Activated CD4-positive, alpha-beta T cell treated with anti-CD3 and anti-CD28 coated beads, Interleukin-2, amount 10 ng/mL, durations not matched to agents 24 days and 14 days (primary cell): ENCODE measurements at regions not wholly inside any gene's neighbourhood (a gene's known extent, or its start where the extent isn't known, plus 50 kb on each side); places are given as distances from the start of the nearest gene placed in this dataset.

ENCODE experiments used
- DNase-seq: peaks from one replicate; pipeline ENCODE4 v3.0.0; 2022
- H3K27ac Mint-ChIP-seq: one replicate; pipeline ENCODE4 v1.8.0; 2022; ENCODE audit warnings: mild to moderate bottlenecking, mixed read lengths
- H3K27me3 Mint-ChIP-seq: one replicate; pipeline ENCODE4 v1.8.0; 2022; ENCODE audit warnings: mixed read lengths
- H3K36me3 Mint-ChIP-seq: one replicate; pipeline ENCODE4 v1.8.0; 2022; ENCODE audit warnings: low read depth, mild to moderate bottlenecking, mixed read lengths
- H3K4me1 Mint-ChIP-seq: one replicate; pipeline ENCODE4 v1.8.0; 2021; ENCODE audit warnings: mixed read lengths
- H3K4me3 Mint-ChIP-seq: one replicate; pipeline ENCODE4 v1.8.0; 2022; ENCODE audit warnings: mild to moderate bottlenecking, moderate library complexity, mixed read lengths
- H3K9me3 Mint-ChIP-seq: one replicate; pipeline ENCODE4 v1.8.0; 2021; ENCODE audit warnings: mixed read lengths
- intact Hi-C: fragments of 100-400 bp; cut with micrococcal nuclease; formaldehyde crosslinking; loops from one replicate; pipeline ENCODE4 v1.15.1; 2023

DNA sequence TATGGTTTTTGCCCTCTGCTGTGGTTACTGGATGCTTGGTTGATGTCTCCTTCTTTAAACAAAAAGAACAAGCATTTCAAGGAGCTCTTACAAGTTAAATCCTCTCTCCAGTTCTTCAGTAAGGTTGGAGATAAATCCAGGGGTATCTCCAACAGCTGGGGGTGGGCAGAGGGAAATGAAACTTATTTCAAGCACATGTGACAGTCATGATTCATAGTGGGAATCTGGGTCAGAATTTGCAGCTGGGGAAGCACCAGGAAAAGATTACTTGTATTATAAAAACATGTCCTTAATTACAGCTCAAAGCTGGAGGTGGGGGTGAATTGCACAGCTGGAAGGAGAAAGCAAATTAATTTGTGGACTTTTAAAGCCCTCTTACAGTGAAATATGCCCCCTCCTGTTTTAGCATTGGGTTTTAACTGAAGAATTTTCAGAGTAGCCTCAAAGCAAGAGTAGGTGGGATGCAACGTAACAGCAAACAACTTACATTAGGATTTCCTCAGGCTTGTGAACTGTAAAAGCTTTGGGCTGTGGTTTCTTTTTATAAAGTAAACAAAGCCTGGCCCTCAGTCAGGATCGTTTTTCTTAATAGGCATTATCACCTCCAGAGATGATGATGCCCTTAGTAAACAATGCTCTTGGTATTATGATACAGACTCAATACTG is 596.4 kb downstream of the NYAP2 start:
- Mint-ChIP-seq H3K4me3 (no peak overlapping the region), H3K4me1 (no peaks in the 10 kb centered on the region)
- DNase-seq, result no peak

DNA sequence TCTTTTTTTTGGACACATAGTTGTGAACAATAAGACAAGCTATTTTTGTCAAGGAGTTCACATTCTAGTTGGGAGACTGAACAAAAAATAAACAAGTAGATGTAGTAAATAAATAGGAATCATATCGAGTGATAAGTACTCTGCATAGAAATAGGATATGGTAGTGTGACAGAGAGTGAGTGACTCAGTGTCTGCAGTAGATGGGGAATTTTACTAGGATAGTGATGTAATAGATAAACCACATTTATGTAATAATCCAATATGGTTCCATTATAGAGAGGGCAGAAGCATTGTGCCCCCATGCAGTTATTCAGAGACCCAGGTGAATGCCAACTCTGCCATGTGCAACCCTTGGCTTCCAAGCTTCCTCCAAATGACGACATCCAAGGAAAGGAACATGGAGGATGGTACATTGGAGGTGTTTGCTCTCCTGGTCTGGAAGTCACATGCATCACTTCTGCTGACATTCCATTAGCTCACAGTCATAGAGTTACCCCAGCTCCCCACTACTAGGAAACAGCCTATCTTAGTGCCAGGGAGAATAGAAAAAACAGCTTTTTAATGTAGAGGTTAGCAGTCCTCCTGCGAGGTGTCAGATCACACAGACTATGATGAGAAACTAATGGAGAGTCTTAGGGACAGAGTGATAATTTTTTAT is 595.4 kb downstream of the NYAP2 start:
- intact Hi-C loops, result loop anchor here (5.0 kb wide), 1 partner anchor 807 kb away; no protein-coding TSS in a partner anchor
- no peak for DNase-seq
- H3K4me1 Mint-ChIP-seq, result no peaks in the 10 kb centered on the region
- H3K36me3 Mint-ChIP-seq, result no peaks in the 10 kb centered on the region
- H3K27ac Mint-ChIP-seq, result no peak overlapping the region
- H3K4me3 Mint-ChIP-seq, result no peak overlapping the region
- no peaks in the 10 kb centered on the region for H3K9me3 Mint-ChIP-seq
- no peaks in the 10 kb centered on the region for H3K27me3 Mint-ChIP-seq

More for the DNA sequence above, 596.4 kb downstream of the NYAP2 start:
- no peaks in the 10 kb centered on the region for H3K36me3 Mint-ChIP-seq
- H3K27ac Mint-ChIP-seq, result no peak overlapping the region
- H3K27me3 Mint-ChIP-seq, result no peaks in the 10 kb centered on the region
- intact Hi-C loops, result no loop called here
- no peaks in the 10 kb centered on the region for H3K9me3 Mint-ChIP-seq

DNA sequence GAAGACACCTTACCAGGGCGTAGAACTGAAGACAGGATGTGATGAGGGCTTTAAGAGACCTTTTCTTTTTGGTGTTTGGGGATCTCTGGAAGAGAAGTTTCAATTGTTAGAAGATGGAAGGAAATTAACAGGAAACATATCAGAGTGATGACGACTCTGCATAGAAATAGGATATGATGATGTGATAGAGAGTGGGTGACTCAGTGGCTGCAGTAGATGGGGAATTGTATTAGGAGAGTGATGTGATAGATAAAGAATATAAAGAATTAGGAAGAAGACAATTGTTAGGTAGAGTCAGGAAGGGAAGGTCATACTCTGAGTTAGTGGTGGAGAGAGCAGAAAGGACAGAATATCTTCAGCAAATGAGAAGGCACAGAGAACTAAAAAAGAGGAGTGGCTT is 593.9 kb downstream of the NYAP2 start:
- H3K9me3 Mint-ChIP-seq, result no peaks in the 10 kb centered on the region
- H3K4me3 Mint-ChIP-seq, result no peak overlapping the region
- intact Hi-C loops, result loop anchor here (5.0 kb wide), 1 partner anchor 809 kb away; no protein-coding TSS in a partner anchor
- no peaks in the 10 kb centered on the region for H3K36me3 Mint-ChIP-seq
- no peaks in the 10 kb centered on the region for H3K27me3 Mint-ChIP-seq
- no peak overlapping the region for H3K27ac Mint-ChIP-seq
- no peak for DNase-seq
- H3K4me1 Mint-ChIP-seq, result no peaks in the 10 kb centered on the region

DNA sequence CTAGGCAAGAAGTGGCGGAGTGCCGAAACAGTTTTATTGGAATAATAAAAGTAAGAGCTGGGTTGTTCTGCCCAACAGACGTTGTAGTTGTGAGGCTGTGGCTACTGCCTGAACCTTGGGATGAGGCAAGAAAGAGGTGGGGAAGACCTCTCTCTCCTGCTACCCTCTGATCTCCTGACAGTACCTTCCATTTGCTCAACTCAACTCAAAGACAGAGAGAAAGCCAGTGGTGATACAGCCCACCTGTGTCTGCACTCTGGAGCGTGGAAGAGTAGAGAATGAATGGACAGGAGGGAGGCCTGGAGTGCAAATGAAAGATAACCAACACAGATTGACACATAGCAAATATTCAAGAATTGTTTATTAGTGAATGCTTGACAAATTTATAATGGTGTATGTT is 590.3 kb downstream of the NYAP2 start:
- intact Hi-C loops, result loop anchor here (5.0 kb wide), 1 partner anchor 812 kb away; no protein-coding TSS in a partner anchor
- H3K36me3 Mint-ChIP-seq, result no peaks in the 10 kb centered on the region
- H3K27ac Mint-ChIP-seq, result no peak overlapping the region
- H3K27me3 Mint-ChIP-seq, result no peaks in the 10 kb centered on the region
- DNase-seq, result peak; percentile 55
- H3K4me1 Mint-ChIP-seq, result no peaks in the 10 kb centered on the region
- H3K4me3 Mint-ChIP-seq, result no peak overlapping the region
- no peaks in the 10 kb centered on the region for H3K9me3 Mint-ChIP-seq

DNA sequence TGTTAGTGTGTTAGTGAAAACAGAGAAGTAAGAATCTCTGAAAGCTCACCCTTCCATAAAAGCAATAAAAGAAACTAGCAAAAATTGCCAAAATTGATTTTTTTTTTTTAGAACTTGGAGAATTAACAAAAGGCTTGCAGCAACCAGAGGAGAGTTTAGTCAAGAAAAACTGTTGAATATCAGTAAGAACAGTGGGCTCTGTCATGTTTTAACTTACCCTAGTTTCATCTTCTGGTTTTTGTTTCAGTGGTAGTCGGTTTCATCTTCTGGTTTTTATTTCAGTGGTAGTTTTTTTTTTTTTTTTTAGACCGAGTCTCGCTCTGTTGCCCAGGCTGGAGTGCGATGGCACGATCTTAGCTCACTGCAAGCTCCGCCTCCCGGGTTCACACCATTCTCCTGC is 580.9 kb downstream of the NYAP2 start:
- Mint-ChIP-seq H3K4me1 (no peaks in the 10 kb centered on the region), H3K27me3 (no peaks in the 10 kb centered on the region), H3K27ac (no peak overlapping the region), H3K4me3 (no peak overlapping the region), H3K36me3 (no peaks in the 10 kb centered on the region), H3K9me3 (no peaks in the 10 kb centered on the region)
- DNase-seq, result no peak
- intact Hi-C loops, result no loop called here

DNA sequence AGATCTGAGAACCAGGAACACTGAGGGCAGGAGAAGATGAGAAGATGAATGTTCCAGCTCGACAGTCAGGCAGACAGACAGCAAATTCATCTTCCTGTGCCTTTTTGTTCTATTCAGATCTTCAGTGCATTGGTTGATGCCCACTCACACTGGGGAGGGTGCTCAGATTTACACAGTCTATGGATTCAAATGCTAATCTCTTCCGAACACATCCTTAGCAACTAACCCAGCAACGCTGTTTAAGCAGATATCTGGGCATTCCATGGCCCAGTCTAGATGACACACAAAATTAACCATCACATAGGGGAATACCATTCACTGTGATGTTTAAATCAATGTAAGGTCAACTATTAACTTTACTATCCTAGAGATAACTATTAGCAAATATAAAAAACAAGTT is 571.9 kb downstream of the NYAP2 start:
- H3K4me3 Mint-ChIP-seq, result no peak overlapping the region
- no peaks in the 10 kb centered on the region for H3K27me3 Mint-ChIP-seq
- DNase-seq, result no peak
- no peak overlapping the region for H3K27ac Mint-ChIP-seq
- H3K4me1 Mint-ChIP-seq, result no peaks in the 10 kb centered on the region
- peaks cover 7% of the 10 kb centered on the region for H3K9me3 Mint-ChIP-seq
- intact Hi-C loops, result no loop called here
- H3K36me3 Mint-ChIP-seq, result no peaks in the 10 kb centered on the region

DNA sequence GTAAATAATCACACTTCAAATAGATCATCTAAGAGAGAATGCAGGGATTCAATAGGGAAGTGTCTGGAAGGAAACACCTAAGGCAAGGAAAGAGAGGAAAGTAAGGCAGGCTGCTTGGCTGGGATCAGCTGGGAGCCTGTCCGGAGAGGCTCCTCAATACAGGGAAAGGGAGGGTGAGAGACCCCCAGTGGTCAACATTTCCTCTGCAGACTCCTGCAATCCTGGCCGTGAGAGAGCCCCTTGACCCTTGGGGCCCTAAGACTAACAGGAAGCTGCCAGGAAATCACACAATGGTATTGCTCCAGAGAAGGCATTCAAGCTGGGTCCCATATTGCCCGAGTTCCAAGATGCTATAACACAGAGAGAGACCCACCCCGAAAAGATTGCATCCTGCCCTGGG is 549.4 kb downstream of the NYAP2 start:
- no peaks in the 10 kb centered on the region for H3K36me3 Mint-ChIP-seq
- no peak overlapping the region for H3K27ac Mint-ChIP-seq
- intact Hi-C loops, result no loop called here
- no peaks in the 10 kb centered on the region for H3K4me1 Mint-ChIP-seq
- DNase-seq, result no peak
- no peak overlapping the region for H3K4me3 Mint-ChIP-seq
- H3K27me3 Mint-ChIP-seq, result no peaks in the 10 kb centered on the region
- H3K9me3 Mint-ChIP-seq, result peaks cover 22% of the 10 kb centered on the region

DNA sequence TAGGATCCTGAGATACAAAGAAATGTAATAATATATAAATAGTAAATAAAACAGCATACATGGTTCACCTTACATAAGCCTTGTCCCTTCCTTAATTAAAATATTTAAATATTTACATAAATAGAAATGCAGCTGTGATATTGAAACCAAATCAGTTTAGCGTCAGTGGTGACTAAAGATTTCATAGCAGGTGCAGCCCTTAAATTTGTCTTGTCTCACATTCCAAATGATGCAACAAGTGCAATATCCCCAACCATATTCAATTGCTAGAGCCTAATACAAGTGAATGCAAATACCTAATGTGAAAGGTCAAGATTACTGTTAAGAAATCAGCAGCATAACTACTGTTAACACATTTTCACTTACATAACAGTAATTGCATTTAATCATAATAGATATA is 539.5 kb downstream of the NYAP2 start:
- Mint-ChIP-seq H3K9me3 (no peaks in the 10 kb centered on the region), H3K4me3 (no peak overlapping the region), H3K27me3 (no peaks in the 10 kb centered on the region), H3K36me3 (no peaks in the 10 kb centered on the region), H3K27ac (no peak overlapping the region), H3K4me1 (no peaks in the 10 kb centered on the region)
- DNase-seq, result no peak
- intact Hi-C loops, result no loop called here

DNA sequence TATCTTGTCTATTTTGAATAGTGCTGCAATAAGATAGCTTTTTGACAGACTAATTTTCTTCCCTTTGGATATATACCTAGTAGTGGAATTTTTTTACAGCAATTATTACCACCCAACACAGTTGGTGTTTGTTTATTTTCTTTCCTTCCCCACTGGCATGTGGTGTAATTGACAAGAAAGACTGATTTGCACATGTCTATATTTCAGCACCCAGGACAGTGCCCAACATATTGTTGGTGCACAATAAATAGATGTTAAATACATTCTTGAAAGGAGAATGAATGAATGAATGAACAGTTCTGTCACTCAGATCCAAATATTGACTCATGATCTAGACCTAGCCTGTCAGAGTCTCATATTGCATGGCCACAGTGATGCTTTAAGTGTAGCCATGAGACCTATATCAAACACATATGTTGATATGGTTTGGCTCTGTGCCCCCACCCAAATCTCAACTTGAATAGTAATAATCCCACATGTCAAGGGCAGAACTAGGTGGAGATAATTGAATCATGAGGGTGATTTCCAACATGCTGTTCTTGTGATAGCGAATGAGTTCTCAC is 538.2 kb downstream of the NYAP2 start:
- DNase-seq, result no peak
- H3K4me3 Mint-ChIP-seq, result no peak overlapping the region
- no peaks in the 10 kb centered on the region for H3K9me3 Mint-ChIP-seq
- no peak overlapping the region for H3K27ac Mint-ChIP-seq
- no peaks in the 10 kb centered on the region for H3K36me3 Mint-ChIP-seq
- intact Hi-C loops, result no loop called here
- H3K27me3 Mint-ChIP-seq, result no peaks in the 10 kb centered on the region
- no peaks in the 10 kb centered on the region for H3K4me1 Mint-ChIP-seq

DNA sequence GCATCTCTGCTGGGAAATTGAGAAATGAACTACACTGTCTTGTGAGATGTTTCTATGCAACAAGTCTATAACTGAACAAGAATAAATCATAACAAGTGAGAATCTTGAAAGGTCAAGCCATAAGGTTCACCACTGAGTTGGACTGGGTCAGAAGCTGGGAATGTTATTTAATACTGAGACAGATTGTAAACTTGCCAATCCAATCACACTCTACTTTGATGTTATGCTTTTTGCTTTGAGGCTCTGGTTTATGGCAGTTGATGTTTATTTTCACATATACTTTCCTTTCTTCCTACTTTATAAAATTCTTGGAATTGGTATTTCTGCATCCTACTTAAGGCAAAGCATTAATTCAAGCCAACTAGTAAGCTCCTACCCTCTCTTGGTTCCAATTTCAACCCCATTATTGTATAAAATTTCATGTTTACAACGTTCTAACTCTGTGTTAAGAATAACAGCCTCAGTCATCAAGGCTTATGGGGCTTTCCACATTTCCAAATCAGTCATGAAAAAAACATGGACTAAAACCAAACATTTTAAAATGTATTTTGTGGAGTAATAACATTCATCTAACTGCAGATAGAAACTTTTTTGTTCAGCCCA is 533.4 kb downstream of the NYAP2 start:
- intact Hi-C loops, result no loop called here
- H3K27ac Mint-ChIP-seq, result no peak overlapping the region
- no peak for DNase-seq
- H3K27me3 Mint-ChIP-seq, result no peaks in the 10 kb centered on the region
- no peaks in the 10 kb centered on the region for H3K4me1 Mint-ChIP-seq
- H3K36me3 Mint-ChIP-seq, result no peaks in the 10 kb centered on the region
- H3K9me3 Mint-ChIP-seq, result no peaks in the 10 kb centered on the region
- H3K4me3 Mint-ChIP-seq, result no peak overlapping the region

DNA sequence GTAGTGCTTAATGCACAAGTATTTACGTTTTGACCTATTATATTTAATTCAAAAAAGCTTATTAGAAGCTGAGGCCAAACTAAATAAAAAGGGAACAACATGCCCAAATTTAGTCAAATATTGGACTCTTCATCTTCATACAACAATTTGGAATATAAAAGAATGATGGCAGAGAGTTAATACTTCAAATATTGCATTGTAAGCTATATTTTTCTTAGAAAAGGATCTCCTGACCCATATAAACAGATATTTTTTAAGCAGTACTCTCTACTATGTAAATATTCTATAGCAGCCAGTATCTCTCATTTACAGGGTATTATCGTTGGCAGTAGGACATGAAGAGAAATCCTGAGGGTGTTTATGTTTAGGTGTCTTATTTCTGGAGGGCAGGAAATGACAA is 531.2 kb downstream of the NYAP2 start:
- Mint-ChIP-seq H3K4me1 (no peaks in the 10 kb centered on the region), H3K27ac (no peak overlapping the region), H3K9me3 (no peaks in the 10 kb centered on the region), H3K27me3 (no peaks in the 10 kb centered on the region), H3K4me3 (no peak overlapping the region), H3K36me3 (no peaks in the 10 kb centered on the region)
- no peak for DNase-seq
- intact Hi-C loops, result no loop called here

DNA sequence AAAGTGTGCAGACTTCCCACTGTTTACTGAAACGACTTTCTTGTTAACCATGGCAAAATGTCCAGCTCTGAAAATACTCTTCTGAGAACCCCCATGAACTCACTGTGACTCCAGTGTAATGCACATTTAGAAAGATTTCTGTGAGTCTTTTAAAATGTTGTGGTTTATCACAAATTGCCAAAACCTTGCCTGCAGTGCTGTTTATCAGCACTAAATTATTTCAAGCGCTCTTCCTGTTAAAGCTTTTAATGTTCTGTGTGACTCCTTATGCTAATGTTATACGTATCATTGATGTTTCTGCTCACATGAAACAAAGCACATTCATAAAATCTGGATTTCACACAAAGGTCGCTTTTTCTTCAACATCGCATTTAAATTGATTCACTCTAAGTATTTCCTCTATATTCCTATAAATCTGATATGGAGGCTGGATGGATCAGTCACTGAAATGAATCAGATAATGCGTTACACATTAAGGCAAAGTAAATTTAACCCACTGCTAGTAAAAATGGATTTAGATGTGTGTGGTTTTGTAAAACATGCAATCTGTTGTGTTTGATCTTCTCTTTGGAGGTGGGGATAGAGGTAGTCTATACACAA is 521.2 kb downstream of the NYAP2 start:
- Mint-ChIP-seq H3K36me3 (no peaks in the 10 kb centered on the region), H3K27ac (no peak overlapping the region), H3K4me1 (no peaks in the 10 kb centered on the region), H3K4me3 (no peak overlapping the region), H3K9me3 (no peaks in the 10 kb centered on the region), H3K27me3 (no peaks in the 10 kb centered on the region)
- intact Hi-C loops, result no loop called here
- no peak for DNase-seq

DNA sequence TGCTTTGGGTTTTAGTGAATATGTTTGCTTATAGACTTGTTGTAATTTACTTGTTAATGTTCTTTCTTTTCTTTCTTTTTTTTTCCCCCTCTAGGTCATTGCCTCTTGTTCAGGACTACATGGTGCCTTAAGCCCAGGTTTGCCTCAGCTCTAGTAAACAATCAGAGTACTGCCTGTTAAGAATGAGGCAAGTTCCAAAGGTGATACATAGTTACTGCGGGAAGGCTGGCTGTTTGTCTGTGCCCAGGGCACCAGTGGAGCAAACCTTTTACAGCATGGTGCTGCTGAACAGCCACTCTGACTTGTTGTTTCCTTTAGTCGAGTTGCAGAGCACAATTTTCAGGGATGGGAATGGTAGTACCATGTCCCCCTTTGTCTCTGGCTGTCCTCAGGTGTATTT is 517.2 kb downstream of the NYAP2 start:
- intact Hi-C loops, result no loop called here
- Mint-ChIP-seq H3K4me3 (no peak overlapping the region), H3K27ac (no peak overlapping the region), H3K4me1 (no peaks in the 10 kb centered on the region), H3K27me3 (no peaks in the 10 kb centered on the region), H3K9me3 (no peaks in the 10 kb centered on the region), H3K36me3 (no peaks in the 10 kb centered on the region)
- DNase-seq, result no peak

DNA sequence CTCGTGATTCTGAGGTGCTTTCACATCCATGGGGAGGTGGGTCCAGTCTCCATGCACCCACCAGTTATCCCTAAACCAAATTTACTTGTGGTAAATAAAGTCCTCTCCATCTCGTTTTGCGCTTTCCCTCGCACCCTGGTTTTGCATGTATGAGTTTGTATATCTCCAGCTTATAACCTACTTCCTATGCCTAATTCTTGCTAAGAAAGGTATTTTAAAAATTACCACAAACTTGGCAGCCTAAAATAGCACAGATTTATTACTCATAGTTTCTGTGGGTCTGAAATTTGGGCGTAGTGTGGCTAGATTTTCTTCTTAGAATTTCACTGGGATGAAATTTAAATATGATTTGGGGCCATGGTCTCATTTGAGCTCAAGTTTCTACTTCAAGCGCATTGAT is 511.5 kb downstream of the NYAP2 start:
- no peak for DNase-seq
- Mint-ChIP-seq H3K4me3 (no peak overlapping the region), H3K36me3 (no peaks in the 10 kb centered on the region), H3K4me1 (no peaks in the 10 kb centered on the region), H3K27me3 (no peaks in the 10 kb centered on the region), H3K27ac (no peak overlapping the region), H3K9me3 (no peaks in the 10 kb centered on the region)
- intact Hi-C loops, result no loop called here
